Ishikawa (cell line): ENCODE measurements at regions not wholly inside any gene's neighbourhood (a gene's known extent, or its start where the extent isn't known, plus 50 kb on each side); places are given as distances from the start of the nearest gene placed in this dataset.

Experiments used
- EGR1 ChIP-seq: IDR thresholded peaks from 2 replicates; pipeline ENCODE4 v1.6.1; 2012
- EP300 ChIP-seq: IDR thresholded peaks from 2 replicates; pipeline ENCODE4 v1.6.1; 2012; ENCODE audit warnings: borderline replicate concordance
- TAF1 ChIP-seq: IDR thresholded peaks from 2 replicates; pipeline ENCODE4 v1.6.1; 2012; ENCODE audit warnings: low read depth, mild to moderate bottlenecking
- TF ChIP-seq, protein P1 (sequence below): IDR thresholded peaks from 2 replicates; pipeline ENCODE4 v1.6.1; 2012

- TF ChIP-seq TAF1: no peak
- TF ChIP-seq EP300: no peak
- TF ChIP-seq, protein P1, sequence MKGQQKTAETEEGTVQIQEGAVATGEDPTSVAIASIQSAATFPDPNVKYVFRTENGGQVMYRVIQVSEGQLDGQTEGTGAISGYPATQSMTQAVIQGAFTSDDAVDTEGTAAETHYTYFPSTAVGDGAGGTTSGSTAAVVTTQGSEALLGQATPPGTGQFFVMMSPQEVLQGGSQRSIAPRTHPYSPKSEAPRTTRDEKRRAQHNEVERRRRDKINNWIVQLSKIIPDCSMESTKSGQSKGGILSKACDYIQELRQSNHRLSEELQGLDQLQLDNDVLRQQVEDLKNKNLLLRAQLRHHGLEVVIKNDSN: no peak
- no peak for TF ChIP-seq EGR1
These were observed 494.3 kb upstream of the KCNMB2 start for GRCh38 chr3:178041931-178042330.
